ENCODE measurements at regions not wholly inside any gene's neighbourhood (a gene's known extent, or its start where the extent isn't known, plus 50 kb on each side); places are given as distances from the start of the nearest gene placed in this dataset.

- TF ChIP-seq CTCF (conservative IDR thresholded peaks at IDR 0.05) (no peak), EZH2 (IDR thresholded peaks at IDR 0.05; ENCODE audit: low read depth) (no peak)
Measured at GRCh38 chr4:22055954-22056353, 107.4 kb upstream of the KCNIP4 start.

Measured in PC-9 (cell line).